SW480 (cell line): ENCODE measurements at regions not wholly inside any gene's neighbourhood (a gene's known extent, or its start where the extent isn't known, plus 50 kb on each side); places are given as distances from the start of the nearest gene placed in this dataset.

Experiments
- DNase-seq: peaks from one replicate; pipeline ENCODE4 v3.0.0-alpha.2; 2016; ENCODE audit warnings: low spot score

GRCh38 chr2:74735009-74735408, 81.0 kb downstream of the SEMA4F start:
- DNase-seq, result no peak

DNA sequence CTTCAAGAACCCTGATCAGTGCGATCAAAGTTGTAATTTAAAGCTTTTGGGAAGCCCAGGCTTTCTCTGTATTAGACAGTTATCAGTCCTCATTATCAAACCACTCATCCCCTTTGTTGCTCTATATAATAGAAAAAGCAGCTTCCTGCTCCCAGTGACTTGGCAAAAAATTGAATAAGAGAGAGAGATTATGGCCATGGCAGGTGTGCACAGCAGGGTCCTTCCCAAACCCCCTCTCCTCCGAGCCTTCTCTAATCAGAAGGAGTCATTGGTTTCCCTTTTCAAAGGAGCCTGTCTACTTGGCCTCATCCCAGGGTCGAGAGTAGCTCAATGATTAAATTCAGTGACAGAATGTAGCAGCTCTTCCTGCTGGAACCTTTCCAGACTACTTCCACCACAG, 81.5 kb downstream of the SEMA4F start:
- DNase-seq, result no peak

DNA sequence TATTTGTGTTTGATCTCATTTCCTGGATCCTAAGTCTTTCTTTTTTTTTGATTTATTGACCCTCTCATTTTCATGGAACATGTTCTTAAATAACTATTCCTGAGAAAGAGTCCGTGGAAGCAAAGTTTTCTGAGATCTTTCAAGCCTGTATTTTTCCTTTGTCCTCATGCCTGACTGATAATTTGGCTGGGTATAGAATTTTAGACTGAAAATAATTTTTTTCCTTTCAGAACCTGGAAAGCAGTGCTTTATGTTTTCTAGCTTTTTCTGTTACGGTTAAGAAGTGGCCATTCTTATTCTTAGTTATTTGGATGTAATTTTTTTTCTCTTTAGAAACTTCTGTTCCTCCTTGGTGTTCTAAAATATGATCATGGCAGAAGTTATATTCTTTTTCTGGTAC, 82.5 kb downstream of the SEMA4F start:
- no peak for DNase-seq

- no peak for DNase-seq
Measured at GRCh38 chr2:74738586-74738985, 84.5 kb downstream of the SEMA4F start.

DNA sequence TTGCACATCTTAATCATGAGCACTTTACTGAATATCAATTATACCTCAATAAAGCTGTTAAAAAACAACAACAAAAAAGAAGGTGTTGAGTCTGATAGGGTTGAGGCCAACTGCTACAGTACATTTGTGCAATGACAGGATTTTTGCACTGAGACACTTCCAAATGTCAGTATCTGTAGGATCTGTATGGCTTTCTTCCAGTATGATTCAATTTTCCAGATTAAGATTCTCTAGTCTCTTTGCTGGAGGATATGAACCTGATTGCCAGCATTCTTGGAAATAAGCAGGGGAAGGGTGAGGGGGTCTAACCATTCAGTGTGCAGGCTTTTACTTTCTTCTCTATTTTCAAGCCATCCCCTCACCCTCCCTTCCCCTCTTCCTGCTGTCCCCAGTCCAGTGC, 85.1 kb downstream of the SEMA4F start:
- DNase-seq, result no peak

- no peak for DNase-seq
Measured at GRCh38 chr2:74739733-74740241, 85.7 kb downstream of the SEMA4F start.

DNA sequence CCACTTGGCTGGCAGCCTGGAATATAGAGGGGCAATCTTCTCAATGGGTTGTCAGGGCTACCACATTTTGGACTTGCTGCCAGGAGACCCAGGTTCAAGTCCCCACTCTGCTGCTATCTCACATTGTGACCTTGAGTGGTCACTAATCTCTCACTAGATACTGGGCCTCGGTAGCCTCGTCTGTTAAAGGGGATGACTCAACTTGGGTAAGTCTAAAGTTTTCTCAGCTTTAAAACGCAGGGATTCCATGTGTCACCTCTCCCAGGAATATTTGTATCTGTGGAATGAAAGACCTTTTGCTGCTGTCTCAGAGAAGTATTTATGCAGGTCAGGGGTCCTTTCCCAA, 86.3 kb downstream of the SEMA4F start:
- no peak for DNase-seq

DNA sequence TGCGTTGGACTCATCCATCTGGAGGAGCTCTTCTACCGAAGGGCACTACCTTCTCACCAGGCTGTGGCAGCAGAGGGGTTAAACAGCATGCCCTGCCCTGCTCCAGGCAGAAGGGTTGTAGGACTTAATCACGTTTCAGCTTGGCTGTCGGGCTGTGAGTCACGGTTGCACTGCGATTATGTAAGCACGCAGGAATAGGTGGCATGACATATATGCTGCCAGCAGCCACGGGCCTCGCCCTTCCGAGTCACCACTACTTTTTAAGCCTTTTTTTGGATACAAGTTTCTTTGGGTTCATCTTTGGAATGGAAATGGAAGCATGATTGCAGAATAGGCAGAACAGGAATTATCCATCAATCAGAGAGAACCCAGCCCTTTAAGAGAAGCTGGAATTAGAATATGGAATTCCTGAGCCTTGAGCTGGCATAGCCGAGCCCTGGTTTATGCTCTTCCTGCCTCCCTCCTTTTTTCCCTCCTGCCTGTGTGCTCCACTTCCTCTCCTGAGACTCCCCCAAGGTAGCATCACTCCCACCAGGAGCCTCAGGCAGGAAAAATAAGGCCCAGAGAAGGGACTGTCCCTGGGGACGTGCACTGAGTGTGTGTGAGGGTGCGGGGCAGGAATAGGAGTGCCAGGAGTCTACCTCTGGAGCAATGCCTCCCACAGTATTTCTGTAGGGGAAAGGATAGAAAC, 86.8 kb downstream of the SEMA4F start:
- peak; percentile 98 for DNase-seq

DNA sequence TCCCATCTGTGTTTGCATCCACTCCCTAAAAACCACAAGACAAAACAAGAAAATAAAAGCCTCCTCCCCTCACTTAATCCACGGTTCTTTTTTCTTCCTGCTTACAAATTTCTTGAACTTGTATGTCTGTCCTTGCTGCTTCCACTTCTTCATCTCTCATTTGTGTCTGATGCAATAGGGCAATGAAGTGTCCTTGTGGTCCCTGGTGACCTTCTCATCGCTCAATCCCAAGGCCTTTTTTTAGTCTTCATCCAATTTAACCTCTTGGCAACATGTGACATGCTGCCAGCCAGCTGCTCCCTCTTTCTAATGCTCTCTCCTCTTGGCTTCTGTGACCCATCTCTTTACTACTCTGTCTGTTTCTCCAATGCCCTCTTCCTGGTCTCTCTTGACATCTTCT, 87.6 kb downstream of the SEMA4F start:
- DNase-seq, result no peak

GRCh38 chr2:74742471-74742870, 88.4 kb downstream of the SEMA4F start:
- DNase-seq, result no peak

- DNase-seq, result no peak
Measured at GRCh38 chr2:74743039-74743438, 89.0 kb downstream of the SEMA4F start.

DNA sequence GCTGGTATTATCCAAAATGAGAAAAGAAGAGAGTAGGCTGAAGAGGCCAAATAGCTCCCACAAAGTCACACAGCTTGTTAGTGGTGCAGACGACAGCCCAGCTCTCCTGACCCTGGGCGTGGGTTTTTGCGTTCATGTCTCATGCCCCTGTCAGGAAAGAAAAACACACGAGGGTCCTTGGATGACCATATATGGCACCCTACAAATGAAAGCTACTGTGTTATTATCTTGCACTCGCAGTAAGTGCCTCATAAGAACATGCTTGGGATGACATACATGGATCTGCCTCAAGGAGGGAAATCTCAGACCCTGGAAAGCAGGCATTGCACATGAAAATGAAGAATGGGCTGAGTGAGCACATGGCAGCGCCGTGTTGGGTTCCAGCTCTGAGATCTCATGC, 89.7 kb downstream of the SEMA4F start:
- DNase-seq, result no peak

GRCh38 chr2:74744731-74745515, 89.0 kb upstream of the HK2 start:
- DNase-seq, result no peak

DNA sequence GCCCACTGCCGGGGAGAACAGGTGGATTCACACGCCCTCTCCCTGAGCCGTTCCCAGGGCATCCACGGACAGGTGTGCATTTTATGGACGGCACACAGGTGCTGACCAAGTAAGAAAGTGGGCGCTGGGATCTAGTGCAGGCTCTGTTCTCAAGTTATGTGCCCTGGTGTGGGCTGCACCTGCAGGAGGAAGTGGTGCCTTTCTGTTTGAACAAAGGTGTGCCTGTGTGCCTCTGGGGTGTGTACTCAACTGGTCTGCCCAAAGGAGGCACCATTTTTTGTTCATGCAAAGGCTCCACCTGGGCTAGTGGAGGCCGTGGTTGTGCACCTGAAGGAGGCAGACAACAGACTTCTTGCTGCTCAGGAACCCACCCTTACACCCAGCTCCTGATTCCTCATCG, 88.2 kb upstream of the HK2 start:
- DNase-seq, result peak; percentile 49

DNA sequence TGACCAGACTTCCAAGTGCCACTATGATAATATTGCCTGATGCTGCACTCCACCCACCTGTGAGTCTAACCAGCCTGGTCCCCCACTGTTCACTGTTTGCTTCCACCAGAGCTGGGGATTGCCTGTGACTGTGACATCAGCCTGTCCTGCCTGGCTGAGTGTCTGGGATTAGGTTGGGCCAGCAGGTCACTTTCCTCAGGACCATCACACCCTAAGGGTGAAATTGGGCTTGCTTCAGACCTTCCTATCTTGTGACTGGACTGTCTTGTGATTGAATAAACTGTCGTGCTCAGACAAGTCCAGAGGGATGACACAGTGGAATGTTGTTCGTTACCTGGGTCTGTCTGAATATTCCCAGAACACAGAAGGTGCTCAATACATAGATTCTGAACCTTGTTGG, 87.4 kb upstream of the HK2 start:
- no peak for DNase-seq

GRCh38 chr2:74747411-74748080, 86.4 kb upstream of the HK2 start:
- no peak for DNase-seq

- no peak for DNase-seq
Measured at GRCh38 chr2:74748665-74749064, 85.3 kb upstream of the HK2 start.

DNA sequence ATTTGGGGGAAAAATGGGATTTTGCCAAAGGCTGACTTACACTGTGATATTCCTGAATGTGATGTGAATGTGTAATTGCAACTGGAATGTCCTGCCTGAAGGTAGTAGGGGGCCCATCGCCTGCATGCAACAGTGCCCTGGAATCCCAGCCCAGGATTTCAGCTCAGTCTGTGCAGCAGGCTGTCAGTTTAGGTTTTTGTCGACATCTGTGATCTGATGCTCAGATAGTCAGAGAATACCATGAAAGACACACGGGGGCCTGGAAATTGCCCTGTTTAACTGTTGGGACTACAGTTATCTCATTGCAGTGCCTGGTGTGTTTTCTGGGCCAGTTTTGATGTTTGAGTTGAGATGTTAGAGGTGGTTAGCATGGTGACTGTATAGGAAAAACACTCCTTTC, 84.5 kb upstream of the HK2 start:
- DNase-seq, result no peak

GRCh38 chr2:74751981-74752851, 81.7 kb upstream of the HK2 start:
- no peak for DNase-seq

- no peak for DNase-seq
Measured at GRCh38 chr2:74755386-74755785, 78.5 kb upstream of the HK2 start.

DNA sequence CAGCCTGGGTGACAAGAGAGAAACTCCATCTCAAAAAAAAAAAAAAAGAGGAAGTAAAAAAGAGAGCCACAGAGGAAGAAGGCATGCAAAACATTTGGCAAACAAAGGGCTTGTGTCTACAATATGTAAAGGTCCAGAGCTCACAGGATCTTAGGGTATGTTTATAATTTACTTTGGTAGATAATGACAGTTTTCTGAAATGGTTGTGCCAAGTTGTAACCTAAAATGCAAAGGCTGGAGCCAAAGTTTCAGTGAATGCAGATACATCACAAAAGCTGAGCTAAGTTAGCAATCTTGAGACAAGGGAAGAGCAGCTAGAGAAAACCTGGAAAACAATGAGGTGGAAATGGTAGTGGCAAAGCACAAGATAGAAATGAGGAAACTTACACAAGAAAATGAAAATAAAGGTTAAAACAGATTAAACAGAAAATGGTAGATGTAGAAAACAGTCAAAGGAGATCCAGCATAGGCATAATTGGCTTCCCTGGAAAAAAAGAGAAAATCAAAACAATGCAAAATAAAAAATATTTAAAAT, 77.5 kb upstream of the HK2 start:
- DNase-seq, result no peak

GRCh38 chr2:74759986-74760385, 73.9 kb upstream of the HK2 start:
- DNase-seq, result no peak
